ENCODE measurements at regions not wholly inside any gene's neighbourhood (a gene's known extent, or its start where the extent isn't known, plus 50 kb on each side); places are given as distances from the start of the nearest gene placed in this dataset.

DNA sequence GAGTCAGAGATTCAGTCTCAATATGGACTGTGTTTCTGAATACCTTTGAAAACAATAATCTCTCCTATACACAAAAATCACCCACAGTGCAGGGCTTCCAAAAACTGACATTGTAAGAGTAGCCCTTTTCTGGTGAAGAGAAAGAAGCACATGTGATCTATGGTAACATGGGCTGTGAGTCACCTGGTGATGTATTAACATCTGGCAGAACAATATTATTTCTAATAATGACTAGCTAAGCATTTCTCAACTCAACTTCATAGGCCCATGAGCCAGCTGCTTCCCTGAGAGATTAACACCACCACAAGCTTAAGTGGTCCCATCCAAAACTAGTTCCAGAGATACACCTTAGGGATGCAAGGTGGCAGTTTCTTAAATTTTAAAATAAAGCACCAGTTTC lies 331.0 kb upstream of the NRP1 start:
- TF ChIP-seq EZH2phosphoT487 (IDR thresholded peaks at IDR 0.05; ENCODE audit: borderline replicate concordance, low read length): no peak
- TF ChIP-seq, protein P1, sequence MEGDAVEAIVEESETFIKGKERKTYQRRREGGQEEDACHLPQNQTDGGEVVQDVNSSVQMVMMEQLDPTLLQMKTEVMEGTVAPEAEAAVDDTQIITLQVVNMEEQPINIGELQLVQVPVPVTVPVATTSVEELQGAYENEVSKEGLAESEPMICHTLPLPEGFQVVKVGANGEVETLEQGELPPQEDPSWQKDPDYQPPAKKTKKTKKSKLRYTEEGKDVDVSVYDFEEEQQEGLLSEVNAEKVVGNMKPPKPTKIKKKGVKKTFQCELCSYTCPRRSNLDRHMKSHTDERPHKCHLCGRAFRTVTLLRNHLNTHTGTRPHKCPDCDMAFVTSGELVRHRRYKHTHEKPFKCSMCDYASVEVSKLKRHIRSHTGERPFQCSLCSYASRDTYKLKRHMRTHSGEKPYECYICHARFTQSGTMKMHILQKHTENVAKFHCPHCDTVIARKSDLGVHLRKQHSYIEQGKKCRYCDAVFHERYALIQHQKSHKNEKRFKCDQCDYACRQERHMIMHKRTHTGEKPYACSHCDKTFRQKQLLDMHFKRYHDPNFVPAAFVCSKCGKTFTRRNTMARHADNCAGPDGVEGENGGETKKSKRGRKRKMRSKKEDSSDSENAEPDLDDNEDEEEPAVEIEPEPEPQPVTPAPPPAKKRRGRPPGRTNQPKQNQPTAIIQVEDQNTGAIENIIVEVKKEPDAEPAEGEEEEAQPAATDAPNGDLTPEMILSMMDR (IDR thresholded peaks at IDR 0.05; ENCODE audit: low read depth, low read length, poor library complexity, severe bottlenecking): no peak
